ENCODE measurements at regions not wholly inside any gene's neighbourhood (a gene's known extent, or its start where the extent isn't known, plus 50 kb on each side); places are given as distances from the start of the nearest gene placed in this dataset.

GRCh38 chr2:144078106-144078505, 441.8 kb downstream of the ZEB2 start:
- H3K4me1 ChIP-seq, result no peaks in the 10 kb centered on the region
- intact Hi-C loops (cut with DNase I; ENCODE audit: low total_unique reads), result no loop called here
- H3K36me3 ChIP-seq, result no peaks in the 10 kb centered on the region
- H3K4me3 ChIP-seq, result no peak overlapping the region
- H3K27ac ChIP-seq, result no peak overlapping the region
- H3K9me3 ChIP-seq, result no peaks in the 10 kb centered on the region
- no peaks in the 10 kb centered on the region for H3K27me3 ChIP-seq
- DNase-seq, result no peak
- TF ChIP-seq POLR2A (IDR thresholded peaks at IDR 0.05) (no peak), CTCF (IDR thresholded peaks at IDR 0.05) (no peak)

GRCh38 chr2:144074450-144074849, 445.5 kb downstream of the ZEB2 start:
- Histone ChIP-seq H3K27me3 (no peaks in the 10 kb centered on the region), H3K4me1 (no peaks in the 10 kb centered on the region), H3K9me3 (no peaks in the 10 kb centered on the region), H3K36me3 (no peaks in the 10 kb centered on the region), H3K4me3 (no peak overlapping the region), H3K27ac (no peak overlapping the region)
- TF ChIP-seq CTCF (IDR thresholded peaks at IDR 0.05) (no peak), POLR2A (IDR thresholded peaks at IDR 0.05) (no peak)
- DNase-seq, result no peak
- intact Hi-C loops (cut with DNase I; ENCODE audit: low total_unique reads), result no loop called here

GRCh38 chr2:144071461-144071860, 448.5 kb downstream of the ZEB2 start:
- intact Hi-C loops (cut with DNase I; ENCODE audit: low total_unique reads), result no loop called here
- H3K9me3 ChIP-seq, result no peaks in the 10 kb centered on the region
- no peaks in the 10 kb centered on the region for H3K27me3 ChIP-seq
- TF ChIP-seq POLR2A (IDR thresholded peaks at IDR 0.05) (no peak), CTCF (IDR thresholded peaks at IDR 0.05) (no peak)
- DNase-seq, result no peak
- H3K36me3 ChIP-seq, result no peaks in the 10 kb centered on the region
- H3K27ac ChIP-seq, result no peak overlapping the region
- H3K4me3 ChIP-seq, result no peak overlapping the region
- H3K4me1 ChIP-seq, result no peaks in the 10 kb centered on the region

DNA sequence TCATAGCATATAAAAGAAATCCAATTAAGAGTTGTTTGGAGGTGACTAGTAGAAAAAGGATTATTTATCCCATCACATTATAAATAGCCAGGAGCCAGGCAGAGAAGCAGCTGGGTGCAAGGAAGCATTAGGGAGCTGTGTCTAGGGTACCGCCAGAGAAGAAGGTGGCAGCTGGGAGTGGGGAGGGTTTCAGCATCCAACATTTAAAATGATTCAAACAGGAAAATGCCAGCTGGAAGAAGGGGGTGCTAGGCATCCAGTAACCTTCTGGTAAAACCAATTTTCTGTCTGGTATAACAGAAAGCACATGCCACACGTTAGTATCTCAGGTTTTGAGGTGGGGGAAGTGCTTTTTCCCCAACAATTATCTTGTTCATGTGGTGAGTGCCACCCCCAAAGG, 452.4 kb downstream of the ZEB2 start:
- intact Hi-C loops (cut with DNase I; ENCODE audit: low total_unique reads), result no loop called here
- DNase-seq, result no peak
- TF ChIP-seq CTCF (IDR thresholded peaks at IDR 0.05) (no peak), POLR2A (IDR thresholded peaks at IDR 0.05) (no peak)
- Histone ChIP-seq H3K27ac (no peak overlapping the region), H3K9me3 (no peaks in the 10 kb centered on the region), H3K27me3 (no peaks in the 10 kb centered on the region), H3K4me1 (no peaks in the 10 kb centered on the region), H3K36me3 (no peaks in the 10 kb centered on the region), H3K4me3 (no peak overlapping the region)

GRCh38 chr2:144063602-144064001, 456.3 kb downstream of the ZEB2 start:
- H3K27me3 ChIP-seq, result no peaks in the 10 kb centered on the region
- intact Hi-C loops (cut with DNase I; ENCODE audit: low total_unique reads), result no loop called here
- no peak for DNase-seq
- no peaks in the 10 kb centered on the region for H3K9me3 ChIP-seq
- H3K4me3 ChIP-seq, result no peak overlapping the region
- no peak overlapping the region for H3K27ac ChIP-seq
- no peaks in the 10 kb centered on the region for H3K36me3 ChIP-seq
- TF ChIP-seq CTCF (IDR thresholded peaks at IDR 0.05) (no peak), POLR2A (IDR thresholded peaks at IDR 0.05) (no peak)
- H3K4me1 ChIP-seq, result no peaks in the 10 kb centered on the region

Measured in uterus (tissue), 3 donors.